Panc1 (cell line): ENCODE measurements at regions not wholly inside any gene's neighbourhood (a gene's known extent, or its start where the extent isn't known, plus 50 kb on each side); places are given as distances from the start of the nearest gene placed in this dataset.

Source experiments
- POLR2AphosphoS5 ChIP-seq: IDR thresholded peaks from 2 replicates; pipeline ENCODE4 v1.6.1; 2012; ENCODE audit warnings: mild to moderate bottlenecking, low read depth, low read length, moderate library complexity
- REST ChIP-seq, 2 experiments: IDR thresholded peaks; 2 replicates each; pipeline ENCODE4 v1.6.1; 2011 to 2012; ENCODE audit warnings: low read depth in 2 of 2, control low read depth in 1 of 2, low read length in 1 of 2, mild to moderate bottlenecking in 1 of 2, moderate library complexity in 1 of 2; ENCODE audit not compliant: insufficient read depth in 1 of 2
- TF ChIP-seq, protein P1 (sequence below): fragments of 450-650 bp; IDR thresholded peaks from 2 replicates; pipeline ENCODE4 v1.5.1; 2017; ENCODE audit warnings: mild to moderate bottlenecking

GRCh38 chr5:174849426-174849825, 125.0 kb downstream of the MSX2 start:
- TF ChIP-seq, protein P1, sequence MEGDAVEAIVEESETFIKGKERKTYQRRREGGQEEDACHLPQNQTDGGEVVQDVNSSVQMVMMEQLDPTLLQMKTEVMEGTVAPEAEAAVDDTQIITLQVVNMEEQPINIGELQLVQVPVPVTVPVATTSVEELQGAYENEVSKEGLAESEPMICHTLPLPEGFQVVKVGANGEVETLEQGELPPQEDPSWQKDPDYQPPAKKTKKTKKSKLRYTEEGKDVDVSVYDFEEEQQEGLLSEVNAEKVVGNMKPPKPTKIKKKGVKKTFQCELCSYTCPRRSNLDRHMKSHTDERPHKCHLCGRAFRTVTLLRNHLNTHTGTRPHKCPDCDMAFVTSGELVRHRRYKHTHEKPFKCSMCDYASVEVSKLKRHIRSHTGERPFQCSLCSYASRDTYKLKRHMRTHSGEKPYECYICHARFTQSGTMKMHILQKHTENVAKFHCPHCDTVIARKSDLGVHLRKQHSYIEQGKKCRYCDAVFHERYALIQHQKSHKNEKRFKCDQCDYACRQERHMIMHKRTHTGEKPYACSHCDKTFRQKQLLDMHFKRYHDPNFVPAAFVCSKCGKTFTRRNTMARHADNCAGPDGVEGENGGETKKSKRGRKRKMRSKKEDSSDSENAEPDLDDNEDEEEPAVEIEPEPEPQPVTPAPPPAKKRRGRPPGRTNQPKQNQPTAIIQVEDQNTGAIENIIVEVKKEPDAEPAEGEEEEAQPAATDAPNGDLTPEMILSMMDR = no peak
- TF ChIP-seq POLR2AphosphoS5 = no peak
- no peak for TF ChIP-seq REST (IDR thresholded peaks at IDR 0.05; ENCODE audit: insufficient read depth in 1 of 2, low read depth in 2 of 2, low read length in 1 of 2)
